Upper lobe of left lung (tissue), 4 donors: ENCODE measurements at regions not wholly inside any gene's neighbourhood (a gene's known extent, or its start where the extent isn't known, plus 50 kb on each side); places are given as distances from the start of the nearest gene placed in this dataset.

Experiments used
- POLR2A ChIP-seq, 4 donors: fragments of 450-650 bp; IDR thresholded peaks; one replicate each; pipeline ENCODE4 v1.5.1; 2016 to 2017; ENCODE audit warnings: antibody characterized with exemption in 4 of 4, mild to moderate bottlenecking in 2 of 4
- TF ChIP-seq, protein P1 (sequence below), 6 experiments: fragments of 450-650 bp in 4 of 6; fragments of 200-600 bp in 2 of 6; sonication (generic) in 2 of 6; IDR thresholded peaks; one replicate each; pipeline ENCODE4 v1.5.1; 2016 to 2019; ENCODE audit warnings: antibody characterized with exemption in 6 of 6

DNA sequence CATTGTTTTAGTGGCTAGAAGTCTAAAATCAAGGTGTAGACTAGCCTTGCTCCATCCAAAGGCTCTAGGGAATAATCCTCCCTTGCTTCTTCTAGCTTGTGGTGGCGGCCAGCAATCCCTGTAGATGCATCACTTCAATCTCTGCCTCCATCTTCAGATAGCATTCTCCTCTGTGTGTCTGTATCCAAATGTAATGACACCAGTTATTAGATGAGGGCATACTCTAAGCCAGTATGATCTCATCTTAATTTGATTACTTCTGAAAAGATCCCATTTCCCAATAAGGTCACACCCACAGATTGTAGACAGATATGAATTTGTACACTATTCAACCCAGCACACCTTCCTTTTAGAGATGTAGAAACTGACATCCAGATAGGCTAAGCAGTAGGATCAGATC is 334.5 kb upstream of the KCNMB2 start:
- TF ChIP-seq, protein P1, sequence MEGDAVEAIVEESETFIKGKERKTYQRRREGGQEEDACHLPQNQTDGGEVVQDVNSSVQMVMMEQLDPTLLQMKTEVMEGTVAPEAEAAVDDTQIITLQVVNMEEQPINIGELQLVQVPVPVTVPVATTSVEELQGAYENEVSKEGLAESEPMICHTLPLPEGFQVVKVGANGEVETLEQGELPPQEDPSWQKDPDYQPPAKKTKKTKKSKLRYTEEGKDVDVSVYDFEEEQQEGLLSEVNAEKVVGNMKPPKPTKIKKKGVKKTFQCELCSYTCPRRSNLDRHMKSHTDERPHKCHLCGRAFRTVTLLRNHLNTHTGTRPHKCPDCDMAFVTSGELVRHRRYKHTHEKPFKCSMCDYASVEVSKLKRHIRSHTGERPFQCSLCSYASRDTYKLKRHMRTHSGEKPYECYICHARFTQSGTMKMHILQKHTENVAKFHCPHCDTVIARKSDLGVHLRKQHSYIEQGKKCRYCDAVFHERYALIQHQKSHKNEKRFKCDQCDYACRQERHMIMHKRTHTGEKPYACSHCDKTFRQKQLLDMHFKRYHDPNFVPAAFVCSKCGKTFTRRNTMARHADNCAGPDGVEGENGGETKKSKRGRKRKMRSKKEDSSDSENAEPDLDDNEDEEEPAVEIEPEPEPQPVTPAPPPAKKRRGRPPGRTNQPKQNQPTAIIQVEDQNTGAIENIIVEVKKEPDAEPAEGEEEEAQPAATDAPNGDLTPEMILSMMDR (IDR thresholded peaks at IDR 0.05), result no peak
- TF ChIP-seq POLR2A (IDR thresholded peaks at IDR 0.05), result no peak
